GM21576 (cell line): ENCODE measurements at regions not wholly inside any gene's neighbourhood (a gene's known extent, or its start where the extent isn't known, plus 50 kb on each side); places are given as distances from the start of the nearest gene placed in this dataset.

Source experiments
- ATAC-seq: cut with Tn5 transposase; IDR thresholded peaks from one replicate; pipeline ENCODE4 v1.9.1; 2021; ENCODE audit warnings: mild to moderate bottlenecking, moderate library complexity; ENCODE audit not compliant: unreplicated experiment

DNA sequence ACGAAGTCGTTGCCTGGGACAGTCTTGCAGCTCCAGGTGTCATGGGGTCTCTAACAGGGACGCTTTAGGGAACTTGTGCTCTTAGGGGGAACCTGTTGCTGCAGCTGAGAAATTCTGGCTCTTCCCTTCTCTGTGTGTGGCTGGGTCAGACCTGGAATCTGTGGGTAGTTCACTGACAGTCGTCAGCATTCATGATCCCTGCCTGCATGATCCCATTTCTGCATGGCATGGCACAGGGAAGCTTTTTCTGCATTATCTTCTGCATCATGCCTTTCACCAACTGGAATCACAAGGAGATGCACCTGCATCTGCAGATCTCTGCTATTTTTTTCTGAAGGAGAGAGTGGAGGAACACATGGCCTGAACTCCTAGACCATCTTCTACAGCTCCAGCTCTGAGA lies 85.6 kb downstream of the SOX9 start:
- ATAC-seq: no peak

- no peak for ATAC-seq
These were observed 88.0 kb downstream of the SOX9 start for GRCh38 chr17:72208832-72209231.

- no peak for ATAC-seq
These were observed 91.2 kb downstream of the SOX9 start for GRCh38 chr17:72212041-72212440.

GRCh38 chr17:72215490-72215889 lies 94.7 kb downstream of the SOX9 start:
- no peak for ATAC-seq

- no peak for ATAC-seq
These were observed 95.1 kb downstream of the SOX9 start for GRCh38 chr17:72215928-72216327.

DNA sequence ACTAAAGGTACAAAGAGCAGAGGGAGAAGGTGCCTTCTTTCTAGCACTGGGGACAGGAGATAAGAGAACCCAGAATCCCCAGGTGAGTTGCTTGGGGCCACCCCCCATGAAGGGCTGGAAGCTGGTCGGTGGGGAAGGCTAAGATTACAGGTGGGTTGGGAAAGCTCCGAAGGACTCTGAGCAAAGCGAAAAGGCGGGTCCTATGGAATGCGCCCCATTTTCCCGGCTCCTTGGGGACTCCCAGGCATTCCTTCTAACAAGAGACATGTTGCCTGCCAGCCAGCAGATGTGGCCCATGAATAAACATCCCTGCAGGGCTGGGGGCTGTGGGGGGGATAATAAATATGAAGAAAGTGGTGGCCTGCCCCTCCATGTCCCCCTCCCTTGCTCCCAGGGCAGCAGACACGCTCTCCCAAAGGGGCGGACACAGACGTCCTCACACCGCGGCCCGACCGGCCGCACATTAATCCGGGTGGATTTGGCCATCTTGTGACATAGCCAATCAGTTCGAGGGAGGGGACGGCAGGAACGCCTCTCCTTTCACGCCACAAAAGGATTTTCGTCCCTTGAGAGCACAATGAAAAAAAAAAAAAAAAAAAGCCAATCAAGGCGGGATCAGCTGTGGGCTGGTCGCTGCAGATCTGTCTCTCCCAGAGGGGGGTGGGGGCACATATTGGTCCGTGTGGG lies 98.5 kb downstream of the SOX9 start:
- ATAC-seq: no peak

DNA sequence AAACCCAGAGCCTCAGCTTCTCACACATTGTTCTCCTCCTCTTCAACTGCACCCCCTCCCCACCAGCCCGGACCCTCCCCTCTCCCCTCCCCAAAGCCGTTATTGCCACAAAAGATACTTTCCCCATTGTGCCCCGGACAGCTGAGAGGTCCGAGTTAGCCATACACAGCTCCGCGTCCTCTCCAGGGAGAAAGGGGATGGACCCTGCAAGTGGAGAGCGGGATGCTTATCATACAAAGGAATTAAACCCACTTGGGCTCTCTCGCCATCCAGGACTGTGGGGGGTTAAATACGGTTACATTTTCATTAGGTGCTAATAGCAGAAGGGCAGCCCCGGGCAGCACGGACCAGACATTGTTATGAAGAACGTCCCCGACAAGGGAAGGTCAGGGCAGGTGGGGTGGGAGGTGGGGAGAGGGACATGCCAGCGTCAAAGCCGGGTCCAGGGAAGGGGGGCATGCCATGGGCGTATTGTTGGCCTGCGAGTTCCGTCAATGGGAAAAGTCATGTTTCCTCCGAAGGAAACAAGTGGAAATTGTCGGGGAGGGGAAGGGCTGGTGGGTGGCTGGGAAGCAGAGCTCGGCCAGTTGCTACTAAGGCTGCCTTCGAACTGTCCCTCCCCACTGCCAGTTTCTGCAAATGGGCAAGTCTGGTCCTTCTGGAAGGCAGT lies 99.1 kb downstream of the SOX9 start:
- no peak for ATAC-seq

- no peak for ATAC-seq
These were observed 102.0 kb downstream of the SOX9 start for GRCh38 chr17:72222661-72223380.

DNA sequence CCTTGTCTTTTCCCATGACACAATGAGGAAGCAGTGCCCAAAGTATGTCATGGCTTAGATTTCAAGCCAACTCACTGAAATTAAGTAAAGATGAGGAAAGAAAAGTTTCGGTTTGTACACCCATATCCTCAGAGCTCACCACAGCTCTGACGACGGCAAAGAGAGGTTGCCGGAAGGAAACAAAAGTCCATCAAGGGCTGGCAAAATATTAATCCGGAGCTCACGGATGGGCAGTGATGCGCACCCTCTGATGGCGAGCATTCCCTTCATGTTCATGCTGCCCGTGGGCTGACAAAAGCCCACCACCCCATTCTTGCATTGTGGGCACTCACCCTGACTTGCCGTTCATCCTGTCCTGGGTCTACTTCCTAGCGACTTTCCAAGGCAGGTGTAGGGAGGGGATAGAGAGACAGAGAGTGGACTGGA lies 103.1 kb downstream of the SOX9 start:
- ATAC-seq: no peak

- ATAC-seq: no peak
These were observed 105.5 kb downstream of the SOX9 start for GRCh38 chr17:72226322-72226721.

GRCh38 chr17:72233986-72234385 lies 113.2 kb downstream of the SOX9 start:
- ATAC-seq: no peak

DNA sequence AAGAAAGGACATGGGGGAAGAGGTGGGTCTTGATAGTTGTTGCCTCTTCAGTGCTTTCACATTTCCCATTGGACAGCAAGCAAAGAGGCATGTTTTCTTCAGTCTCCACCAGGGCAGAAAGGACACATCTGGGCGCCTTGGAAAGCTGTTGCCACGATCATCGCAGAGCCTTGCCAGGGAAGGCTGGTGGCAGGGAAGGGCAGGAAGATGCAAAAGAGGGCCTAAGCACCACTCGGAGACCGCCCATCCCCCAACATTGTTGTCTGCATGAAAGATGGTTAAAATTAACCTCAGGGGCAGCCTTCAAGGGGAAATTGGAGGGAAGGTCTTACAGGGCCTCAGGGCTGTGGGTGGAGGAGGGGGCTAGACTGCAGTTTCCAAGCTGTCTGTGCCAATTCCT lies 114.2 kb downstream of the SOX9 start:
- no peak for ATAC-seq

DNA sequence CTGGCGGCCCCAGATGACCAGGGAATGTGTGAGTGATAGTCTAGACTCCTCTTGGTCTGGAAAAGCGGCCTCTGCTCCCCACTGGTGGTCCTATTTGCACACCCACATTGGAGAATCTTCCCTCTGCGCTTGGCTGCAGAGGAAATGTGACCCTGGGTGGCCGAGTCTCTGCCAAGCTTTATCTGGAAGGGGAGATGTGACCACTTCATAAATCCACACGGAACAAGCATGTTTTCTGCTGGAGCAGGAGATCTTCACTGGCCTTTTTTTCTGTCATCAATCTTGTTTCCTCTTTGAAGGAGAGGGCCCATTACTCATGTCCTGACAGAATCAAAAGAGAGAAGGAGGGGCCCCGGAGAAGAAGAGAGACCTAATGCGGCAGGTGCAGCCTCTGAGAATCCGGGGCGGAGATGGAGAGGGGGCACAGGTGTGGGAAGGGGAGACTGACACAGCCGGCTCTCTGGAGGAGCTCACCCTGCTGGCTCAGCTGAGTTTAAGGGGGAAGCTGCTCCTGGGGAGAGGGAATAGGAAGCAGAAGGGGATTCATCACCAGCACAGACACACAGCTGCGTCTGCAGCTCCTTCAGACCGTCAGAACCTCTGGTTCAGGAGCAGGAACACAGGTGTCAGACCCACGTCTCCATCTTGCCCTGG lies 116.3 kb downstream of the SOX9 start:
- no peak for ATAC-seq

DNA sequence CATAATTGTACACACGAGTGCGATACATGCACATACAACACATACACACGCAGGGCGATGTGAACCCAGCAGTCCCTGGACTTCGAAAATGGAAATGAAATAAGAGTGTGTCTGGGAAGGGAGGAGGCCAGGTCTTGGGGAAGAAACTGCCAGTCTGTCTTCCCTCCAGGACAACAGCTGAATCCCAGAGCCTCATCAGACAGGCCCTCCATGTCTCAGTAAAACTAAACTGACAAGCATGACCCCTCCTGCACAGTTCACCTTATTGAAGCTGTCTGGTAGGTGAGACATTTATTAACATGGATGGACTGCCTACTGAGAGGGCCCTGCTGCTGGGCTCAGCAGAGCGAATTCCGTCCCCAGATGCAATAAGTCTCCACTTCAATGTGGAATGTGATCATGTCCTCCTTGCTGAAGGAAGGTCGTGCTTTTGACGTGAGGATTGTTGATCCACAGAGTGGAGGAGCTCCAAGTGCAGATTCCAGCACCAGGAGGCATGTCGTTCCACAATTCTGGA lies 117.4 kb downstream of the SOX9 start:
- no peak for ATAC-seq

DNA sequence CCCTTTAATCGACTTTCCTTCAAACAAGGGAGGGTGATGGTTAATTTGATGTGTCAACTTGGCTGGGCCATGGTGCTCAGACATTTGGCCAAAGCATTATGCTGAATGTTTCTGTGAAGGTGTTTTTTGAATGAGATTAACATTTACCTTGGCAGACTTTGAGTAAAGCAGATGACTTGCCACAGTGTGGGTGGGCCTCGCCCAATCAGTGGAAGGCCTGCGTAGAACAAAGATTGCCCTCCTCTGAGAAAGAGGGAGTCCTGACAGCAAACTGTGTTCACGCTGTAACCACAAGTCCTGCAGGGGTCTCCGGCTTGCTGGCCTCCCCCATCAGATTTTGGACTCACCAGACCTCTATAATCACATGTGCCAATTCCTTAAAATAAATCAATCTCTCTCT lies 118.7 kb downstream of the SOX9 start:
- ATAC-seq: no peak

- ATAC-seq: no peak
These were observed 119.5 kb downstream of the SOX9 start for GRCh38 chr17:72240333-72240732.

- no peak for ATAC-seq
These were observed 123.7 kb downstream of the SOX9 start for GRCh38 chr17:72244494-72244893.

- no peak for ATAC-seq
These were observed 124.1 kb downstream of the SOX9 start for GRCh38 chr17:72244956-72245355.

DNA sequence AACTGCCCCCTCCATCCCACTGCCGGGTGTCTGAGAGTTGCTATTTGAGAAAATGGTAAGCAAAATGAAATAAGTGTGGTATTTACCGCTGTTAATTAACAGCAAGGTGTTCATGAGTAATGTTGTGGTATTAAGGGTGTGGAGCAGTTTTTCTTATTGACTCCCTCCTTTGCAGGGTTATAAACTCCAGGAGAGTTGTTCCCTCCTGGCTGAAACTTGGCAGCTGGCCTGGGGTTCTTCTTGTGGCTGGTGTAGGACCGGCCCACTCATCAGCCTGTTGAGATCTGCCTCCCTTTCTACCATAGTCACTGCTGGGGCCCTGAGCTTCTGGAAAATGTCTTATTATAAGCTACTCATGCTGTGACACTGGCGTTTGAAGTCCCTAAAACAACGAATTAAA lies 128.6 kb downstream of the SOX9 start:
- ATAC-seq: no peak

DNA sequence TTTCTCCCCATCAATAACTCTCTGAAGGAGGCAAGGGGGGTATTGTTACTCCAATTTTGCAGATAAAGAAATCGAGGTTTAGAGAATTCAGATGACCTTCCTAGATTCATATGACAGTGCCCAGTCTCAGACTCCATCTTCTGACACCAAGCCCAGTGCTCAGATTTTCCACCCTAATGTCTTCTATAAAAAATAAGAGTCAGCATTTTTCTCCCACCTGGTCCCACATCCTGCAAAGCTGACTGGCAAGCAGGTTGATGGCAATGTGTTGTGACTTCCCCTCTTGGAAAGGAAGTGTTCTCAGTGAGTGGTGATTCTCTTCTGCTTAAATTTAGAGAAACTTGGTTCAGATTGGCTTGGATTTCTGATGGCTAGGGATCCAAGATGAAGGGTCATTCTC lies 129.4 kb downstream of the SOX9 start:
- ATAC-seq: no peak

- no peak for ATAC-seq
These were observed 132.8 kb downstream of the SOX9 start for GRCh38 chr17:72253597-72253996.
